HG02759 (cell line): ENCODE measurements at regions not wholly inside any gene's neighbourhood (a gene's known extent, or its start where the extent isn't known, plus 50 kb on each side); places are given as distances from the start of the nearest gene placed in this dataset.

Source experiments
- ATAC-seq: cut with Tn5 transposase; IDR thresholded peaks from one replicate; pipeline ENCODE4 v1.9.1; 2021; ENCODE audit warnings: mild to moderate bottlenecking, moderate library complexity; ENCODE audit not compliant: unreplicated experiment

- no peak for ATAC-seq
Observed at GRCh38 chr5:124648902-124649467, 97.5 kb downstream of the ZNF608 start.

- ATAC-seq = no peak
Observed at GRCh38 chr5:124647352-124647751, 99.1 kb downstream of the ZNF608 start.

DNA sequence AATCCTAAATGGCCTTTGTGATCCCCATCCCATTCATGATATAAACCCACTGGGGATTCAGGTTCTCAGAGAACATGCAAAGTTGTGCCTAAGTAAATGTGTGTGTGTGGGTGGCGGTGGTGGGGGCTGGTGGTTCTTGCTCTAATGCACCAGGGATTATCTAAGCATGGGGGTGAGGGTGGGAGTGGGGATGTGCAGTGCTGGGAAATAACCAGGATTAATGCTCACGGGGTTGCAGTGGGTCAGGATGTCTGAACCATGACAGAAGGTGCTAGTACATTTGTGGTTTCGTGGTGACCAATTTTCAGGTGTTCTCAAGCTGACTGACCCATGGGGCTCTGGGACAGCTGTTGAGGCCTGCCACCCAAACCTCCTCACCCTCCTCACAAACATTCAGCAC is 101.0 kb downstream of the ZNF608 start:
- ATAC-seq = peak; percentile 21

GRCh38 chr5:124644582-124644981 is 101.9 kb downstream of the ZNF608 start:
- ATAC-seq = no peak

- ATAC-seq = no peak
Observed at GRCh38 chr5:124644138-124644537, 102.3 kb downstream of the ZNF608 start.

DNA sequence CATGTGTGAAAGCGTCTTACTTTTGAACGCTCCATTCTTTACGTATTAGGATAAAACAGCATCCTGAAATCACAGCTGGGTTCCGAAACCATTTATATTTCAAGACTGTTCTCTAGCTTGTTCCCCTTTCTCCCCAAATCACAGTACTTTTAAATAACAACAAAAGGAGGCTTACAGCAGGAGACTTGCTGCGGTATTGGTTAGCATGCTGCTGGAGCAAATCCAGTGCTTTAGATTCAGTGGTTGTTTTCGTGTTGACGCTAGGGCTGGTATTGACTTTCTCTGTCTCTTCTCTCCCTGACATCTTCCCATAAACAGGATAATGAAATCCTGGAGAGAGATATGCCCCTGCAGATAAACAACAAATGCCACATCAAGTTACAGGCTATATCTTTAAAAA is 103.1 kb downstream of the ZNF608 start:
- ATAC-seq = no peak

DNA sequence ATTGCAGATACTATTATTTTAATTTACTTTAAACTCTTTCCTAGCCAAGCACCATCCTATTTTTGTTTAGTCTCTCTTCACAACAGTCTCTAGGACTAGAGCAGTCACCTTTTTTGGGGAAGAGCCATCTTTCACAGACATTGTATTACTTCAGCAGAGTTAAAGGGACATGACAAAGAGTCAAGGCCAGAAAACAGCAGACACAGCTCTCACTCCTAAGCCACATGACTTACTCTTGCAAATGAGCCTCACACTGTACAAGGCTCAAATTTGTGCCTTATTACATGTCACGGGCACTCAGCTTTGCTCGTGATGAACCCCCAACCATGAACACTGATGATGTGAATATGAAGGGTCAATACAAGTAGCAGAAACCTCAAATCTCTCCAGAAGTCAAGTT is 104.3 kb downstream of the ZNF608 start:
- ATAC-seq = no peak

DNA sequence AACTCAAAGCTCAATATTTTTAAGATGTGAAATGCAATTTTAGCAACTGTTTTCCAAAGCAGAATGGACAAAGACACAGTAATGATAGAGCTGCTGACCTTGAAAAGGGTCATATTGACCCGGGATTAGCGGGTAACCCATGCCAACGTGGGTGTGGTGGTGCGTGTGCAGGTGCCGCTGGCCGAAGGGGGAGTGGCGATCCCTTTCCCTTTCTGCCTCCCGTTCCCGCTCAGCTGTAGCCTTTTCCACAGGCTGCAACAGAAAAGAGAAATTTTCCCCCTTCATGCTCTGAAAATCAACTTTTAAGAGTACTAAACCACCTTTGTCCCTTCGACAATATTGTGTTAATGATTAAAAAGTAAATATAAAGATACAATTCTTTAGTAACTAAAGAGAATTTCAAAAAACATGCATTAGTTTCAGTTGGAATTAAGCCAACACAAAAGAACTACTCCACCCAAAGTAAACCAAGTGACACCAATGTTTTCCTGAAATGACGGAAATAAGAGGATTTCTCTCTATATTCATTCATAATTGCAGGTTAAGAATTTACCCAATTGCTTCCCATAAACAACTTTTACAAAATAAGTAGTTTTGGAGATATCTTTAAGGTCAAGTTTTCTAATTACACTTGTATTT is 105.2 kb downstream of the ZNF608 start:
- no peak for ATAC-seq

GRCh38 chr5:124639095-124639665 is 107.3 kb downstream of the ZNF608 start:
- ATAC-seq = no peak

DNA sequence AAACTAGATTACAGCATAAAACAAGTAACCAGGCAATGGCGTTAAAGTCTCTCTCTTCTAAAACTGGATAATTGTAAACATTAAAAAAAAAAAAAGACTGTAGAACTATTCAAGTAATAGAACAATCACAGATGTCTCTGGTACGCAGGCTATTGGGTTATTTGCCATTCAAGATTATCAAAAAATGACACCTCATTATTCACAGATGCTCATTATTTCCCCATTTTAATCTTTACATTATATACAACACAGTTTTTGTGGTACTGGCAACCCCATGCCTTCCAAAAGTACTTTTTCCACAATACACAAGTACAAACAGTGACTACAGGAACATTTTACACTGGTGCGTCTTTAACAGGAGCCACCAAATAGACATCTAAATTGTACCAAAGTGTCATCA is 109.4 kb downstream of the ZNF608 start:
- ATAC-seq = no peak

DNA sequence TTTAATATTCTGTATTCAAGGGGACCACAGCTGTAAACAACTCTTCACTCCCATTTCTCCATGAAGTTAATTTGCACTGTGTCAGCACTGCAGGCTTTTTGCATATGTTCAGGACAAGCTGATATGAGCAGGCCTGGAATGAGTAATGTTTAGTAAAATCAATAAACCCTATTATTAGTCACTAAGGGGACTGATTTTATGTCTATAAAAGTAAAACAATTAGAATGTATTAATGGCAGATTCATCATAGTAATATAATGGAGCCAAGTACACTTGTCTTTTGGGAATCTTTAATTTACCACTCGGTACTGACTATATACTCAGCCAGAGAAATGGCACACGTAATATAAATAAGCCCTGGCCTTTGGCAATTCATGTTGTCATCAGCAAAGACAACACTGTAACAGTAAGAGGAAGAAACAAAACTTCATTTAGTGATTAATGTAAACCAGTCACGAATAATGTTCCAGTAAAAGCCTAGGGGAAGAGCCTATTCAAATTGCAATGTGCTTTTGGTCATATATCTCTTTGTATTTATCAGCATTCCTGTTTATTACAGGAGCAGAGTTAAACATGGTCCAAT is 111.6 kb downstream of the ZNF608 start:
- no peak for ATAC-seq

DNA sequence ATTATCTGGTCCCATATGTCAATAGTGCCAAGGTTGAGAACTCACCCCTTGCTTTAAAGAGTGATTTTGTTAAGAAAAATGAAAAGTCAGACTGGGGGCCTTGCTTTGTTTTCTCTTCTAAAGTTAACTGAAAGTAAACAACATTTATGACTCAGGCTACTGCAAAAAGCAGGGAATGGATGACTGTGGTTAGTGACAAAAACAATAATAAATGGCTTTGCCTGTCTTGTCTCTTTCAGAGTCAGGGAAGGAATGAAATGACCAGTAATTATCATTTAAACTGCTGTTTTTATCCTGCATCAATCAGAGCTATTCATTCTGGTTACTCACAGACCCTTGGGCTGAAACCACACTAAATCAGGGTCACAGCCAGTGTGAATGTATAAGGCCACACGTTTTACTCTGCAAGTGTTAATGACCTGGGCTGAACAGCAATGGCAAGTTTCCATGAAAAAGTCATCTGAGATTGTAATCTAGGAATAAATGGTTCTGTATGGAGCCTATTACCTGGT is 112.2 kb downstream of the ZNF608 start:
- no peak for ATAC-seq

GRCh38 chr5:124633209-124633608 is 113.2 kb downstream of the ZNF608 start:
- no peak for ATAC-seq

- no peak for ATAC-seq
Observed at GRCh38 chr5:124631874-124632550, 114.4 kb downstream of the ZNF608 start.

- ATAC-seq = peak; percentile 53
Observed at GRCh38 chr5:124630767-124631704, 115.4 kb downstream of the ZNF608 start.

DNA sequence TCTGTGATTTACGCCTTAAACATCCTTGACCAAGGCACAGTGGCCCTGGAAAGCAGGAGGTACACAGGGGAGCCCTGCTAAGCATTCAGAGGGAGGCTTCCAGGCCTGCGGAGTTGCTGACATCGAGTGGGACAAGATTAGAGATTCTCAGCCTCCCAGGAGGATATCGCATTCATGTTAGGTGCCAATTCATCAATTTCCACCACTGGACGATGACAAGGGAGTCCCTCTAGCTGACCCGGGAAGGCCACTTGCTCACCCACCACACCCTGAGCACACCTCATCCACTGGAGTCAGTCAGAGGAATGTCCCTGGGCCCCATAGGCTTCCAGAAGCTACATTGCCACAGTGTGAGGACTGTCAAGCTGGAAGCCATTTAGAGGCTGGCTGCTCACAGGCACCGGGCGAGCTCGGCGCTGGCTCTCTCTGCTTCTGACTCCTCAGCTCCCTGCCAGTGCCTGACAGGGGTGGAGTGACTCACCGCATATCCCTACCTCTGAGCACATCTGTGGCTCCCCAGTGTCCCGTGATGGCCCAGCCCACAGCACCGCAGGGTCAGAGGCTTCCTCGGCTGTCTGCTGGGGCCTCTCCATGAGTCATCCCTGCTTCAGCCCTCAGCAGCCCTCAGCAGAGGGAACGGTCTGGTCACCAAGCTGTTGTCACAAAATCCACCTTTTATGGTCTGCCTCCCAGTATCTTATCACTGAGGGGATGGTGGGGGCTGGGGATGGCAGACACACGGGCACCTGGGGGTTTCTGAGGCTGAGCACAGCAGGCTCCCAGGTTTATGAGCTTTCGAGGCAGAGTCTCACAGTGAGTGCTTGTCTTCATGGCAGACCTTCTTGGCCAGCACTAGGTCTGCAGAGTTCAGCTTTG is 117.5 kb downstream of the ZNF608 start:
- ATAC-seq = no peak

DNA sequence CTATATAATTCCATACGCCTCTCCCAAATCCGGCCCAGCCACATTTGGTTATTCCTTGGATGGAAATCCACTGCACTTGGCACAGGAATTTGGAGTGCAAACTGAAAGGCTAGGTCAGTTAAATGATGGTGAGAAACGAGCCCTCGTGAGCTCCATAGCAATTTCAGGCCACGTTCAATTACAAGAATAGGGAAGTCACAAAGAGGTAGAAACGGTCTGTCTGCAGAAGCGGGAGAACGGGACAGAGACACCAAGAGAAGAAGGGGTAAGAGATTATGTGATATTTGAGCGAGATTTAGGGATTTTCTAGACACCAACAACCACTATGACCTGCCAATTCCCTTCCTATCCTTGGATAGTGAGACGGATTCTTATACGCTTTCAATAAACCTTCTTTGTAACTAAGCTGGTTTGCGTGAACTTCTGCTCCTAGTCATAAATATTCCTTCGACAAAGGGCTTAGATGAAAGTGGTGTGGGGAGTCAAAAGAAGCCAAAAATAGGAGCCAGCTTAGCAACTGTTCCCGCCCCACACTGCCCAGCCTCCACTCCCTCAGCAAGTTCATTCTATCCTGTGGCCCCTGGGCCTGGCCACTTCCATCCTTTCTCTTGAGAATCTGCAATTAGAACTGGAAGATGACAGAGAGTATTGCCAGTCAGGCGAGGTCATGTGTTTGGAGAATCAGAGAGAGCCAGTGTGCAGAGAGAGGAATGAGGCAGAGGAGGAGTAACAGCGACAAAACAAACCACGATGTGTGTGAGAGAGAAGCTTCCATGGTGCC is 118.4 kb downstream of the ZNF608 start:
- no peak for ATAC-seq

- ATAC-seq = no peak
Observed at GRCh38 chr5:124626053-124626452, 120.4 kb downstream of the ZNF608 start.

DNA sequence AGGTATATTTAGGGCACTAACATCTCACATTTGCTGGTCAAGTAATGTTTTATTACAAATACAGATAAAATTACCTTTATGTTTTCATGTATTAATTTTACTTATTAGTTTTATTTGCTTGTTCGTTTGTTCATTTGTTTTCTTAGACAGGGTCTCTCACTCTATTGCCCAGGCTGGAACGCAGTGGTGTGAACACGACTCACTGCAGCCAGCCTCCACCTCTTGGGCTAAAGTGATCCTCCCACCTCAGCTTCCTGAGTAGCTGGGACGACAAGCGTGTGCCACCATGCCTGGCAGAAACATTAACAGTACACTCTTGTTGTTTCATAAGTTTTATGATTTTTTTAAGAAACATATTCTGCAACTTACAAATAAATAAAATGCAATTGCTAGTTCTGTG is 123.2 kb downstream of the ZNF608 start:
- no peak for ATAC-seq
